ENCODE measurements at regions not wholly inside any gene's neighbourhood (a gene's known extent, or its start where the extent isn't known, plus 50 kb on each side); places are given as distances from the start of the nearest gene placed in this dataset.

GRCh38 chr7:41624818-41625217 is 78.1 kb downstream of the INHBA start:
- H3K36me3 ChIP-seq, result no peaks in the 10 kb centered on the region
- H3K9me3 ChIP-seq, result no peaks in the 10 kb centered on the region
- no peak overlapping the region for H3K4me3 ChIP-seq
- DNase-seq, result no peak
- TF ChIP-seq, protein P1, sequence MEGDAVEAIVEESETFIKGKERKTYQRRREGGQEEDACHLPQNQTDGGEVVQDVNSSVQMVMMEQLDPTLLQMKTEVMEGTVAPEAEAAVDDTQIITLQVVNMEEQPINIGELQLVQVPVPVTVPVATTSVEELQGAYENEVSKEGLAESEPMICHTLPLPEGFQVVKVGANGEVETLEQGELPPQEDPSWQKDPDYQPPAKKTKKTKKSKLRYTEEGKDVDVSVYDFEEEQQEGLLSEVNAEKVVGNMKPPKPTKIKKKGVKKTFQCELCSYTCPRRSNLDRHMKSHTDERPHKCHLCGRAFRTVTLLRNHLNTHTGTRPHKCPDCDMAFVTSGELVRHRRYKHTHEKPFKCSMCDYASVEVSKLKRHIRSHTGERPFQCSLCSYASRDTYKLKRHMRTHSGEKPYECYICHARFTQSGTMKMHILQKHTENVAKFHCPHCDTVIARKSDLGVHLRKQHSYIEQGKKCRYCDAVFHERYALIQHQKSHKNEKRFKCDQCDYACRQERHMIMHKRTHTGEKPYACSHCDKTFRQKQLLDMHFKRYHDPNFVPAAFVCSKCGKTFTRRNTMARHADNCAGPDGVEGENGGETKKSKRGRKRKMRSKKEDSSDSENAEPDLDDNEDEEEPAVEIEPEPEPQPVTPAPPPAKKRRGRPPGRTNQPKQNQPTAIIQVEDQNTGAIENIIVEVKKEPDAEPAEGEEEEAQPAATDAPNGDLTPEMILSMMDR (IDR thresholded peaks at IDR 0.05), result no peak
- no peak for TF ChIP-seq POLR2A (IDR thresholded peaks at IDR 0.05)
- no peak overlapping the region for H3K27ac ChIP-seq
- H3K4me1 ChIP-seq, result no peaks in the 10 kb centered on the region
- intact Hi-C loops (cut with DNase I), result no loop called here
- no peaks in the 10 kb centered on the region for H3K27me3 ChIP-seq

GRCh38 chr7:41621953-41622831 is 80.7 kb downstream of the INHBA start:
- DNase-seq, result no peak
- Histone ChIP-seq H3K27ac (no peak overlapping the region), H3K36me3 (no peaks in the 10 kb centered on the region), H3K27me3 (no peaks in the 10 kb centered on the region), H3K9me3 (no peaks in the 10 kb centered on the region), H3K4me1 (no peaks in the 10 kb centered on the region), H3K4me3 (no peak overlapping the region)
- intact Hi-C loops (cut with DNase I), result no loop called here
- TF ChIP-seq, protein P1 (IDR thresholded peaks at IDR 0.05), result no peak
- TF ChIP-seq POLR2A (IDR thresholded peaks at IDR 0.05), result no peak
- 69 to 79% methylated on average over 7 of the region's 7 CpGs for WGBS, 2 donors

DNA sequence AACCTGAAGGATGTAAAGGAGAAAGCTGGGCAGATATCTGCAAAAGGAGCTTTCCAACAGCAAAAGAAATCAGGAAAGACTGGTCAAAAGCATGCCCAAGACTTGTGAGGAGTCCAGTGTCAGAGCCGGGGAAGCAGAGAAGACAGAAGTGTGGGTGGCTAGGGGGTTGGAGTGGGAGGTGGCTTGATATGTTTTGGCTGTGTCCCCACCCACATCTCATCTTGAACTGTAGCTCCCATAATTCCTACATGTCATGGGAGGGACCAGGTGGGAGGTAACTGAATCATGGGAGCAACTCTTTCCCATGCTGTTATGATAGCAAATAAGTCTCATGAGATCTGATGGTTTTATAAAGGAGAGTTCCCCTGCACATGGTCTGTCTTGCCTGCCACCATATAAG is 84.9 kb downstream of the INHBA start:
- Histone ChIP-seq H3K36me3 (no peaks in the 10 kb centered on the region), H3K4me3 (no peak overlapping the region), H3K27ac (no peak overlapping the region), H3K27me3 (no peaks in the 10 kb centered on the region), H3K9me3 (no peaks in the 10 kb centered on the region), H3K4me1 (no peaks in the 10 kb centered on the region)
- TF ChIP-seq POLR2A (IDR thresholded peaks at IDR 0.05), result no peak
- TF ChIP-seq, protein P1 (IDR thresholded peaks at IDR 0.05), result no peak
- intact Hi-C loops (cut with DNase I), result no loop called here
- no peak for DNase-seq
- WGBS, 2 donors, result 83 to 94% methylated on average over 1 of the region's 1 CpG

DNA sequence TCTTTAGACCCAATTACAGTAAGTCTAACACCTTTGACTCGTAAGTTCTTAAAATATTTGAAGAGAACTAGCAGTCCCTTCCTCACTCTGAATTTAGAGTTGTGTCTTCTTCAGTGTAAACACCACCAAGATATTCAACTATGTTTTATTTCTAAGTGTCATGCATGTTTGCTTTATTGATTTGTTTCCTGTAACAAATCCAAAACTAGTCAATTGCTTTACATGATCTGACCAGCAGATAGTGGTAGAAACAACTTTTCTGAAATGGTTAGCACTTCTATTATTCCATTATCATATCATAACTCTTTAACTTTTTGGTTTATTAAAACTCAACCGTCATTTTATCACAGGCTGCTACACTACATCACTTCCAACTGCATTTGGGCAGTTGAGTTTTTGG is 90.1 kb downstream of the INHBA start:
- Histone ChIP-seq H3K36me3 (no peaks in the 10 kb centered on the region), H3K4me3 (no peak overlapping the region), H3K27ac (no peak overlapping the region), H3K4me1 (no peaks in the 10 kb centered on the region), H3K9me3 (no peaks in the 10 kb centered on the region), H3K27me3 (no peaks in the 10 kb centered on the region)
- DNase-seq, result no peak
- TF ChIP-seq POLR2A (IDR thresholded peaks at IDR 0.05), result no peak
- TF ChIP-seq, protein P1 (IDR thresholded peaks at IDR 0.05), result no peak
- WGBS, 2 donors, result 78 to 86% methylated on average over 2 of the region's 2 CpGs
- intact Hi-C loops (cut with DNase I), result no loop called here

DNA sequence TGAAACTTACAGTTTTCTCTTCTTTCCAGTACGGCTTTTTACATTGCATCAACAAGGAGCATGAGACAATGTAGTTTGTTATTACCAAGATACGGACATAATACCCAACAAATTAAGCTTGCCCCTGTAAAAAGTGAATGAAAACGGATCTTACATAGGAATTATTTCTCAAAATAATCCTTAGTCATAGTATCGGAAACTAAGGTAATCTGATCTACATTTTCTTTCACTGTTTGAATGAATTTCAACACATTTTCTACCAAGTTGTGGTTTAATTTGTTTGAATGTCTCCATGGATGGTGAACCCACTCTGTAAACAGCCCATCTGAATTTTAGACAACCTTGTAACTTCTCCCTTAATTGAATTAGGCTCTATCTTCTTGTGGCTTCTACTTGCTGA is 90.5 kb downstream of the INHBA start:
- H3K9me3 ChIP-seq, result no peaks in the 10 kb centered on the region
- intact Hi-C loops (cut with DNase I), result no loop called here
- no peak overlapping the region for H3K27ac ChIP-seq
- H3K4me1 ChIP-seq, result no peaks in the 10 kb centered on the region
- no peak overlapping the region for H3K4me3 ChIP-seq
- 86 to 92% methylated on average over 4 of the region's 4 CpGs for WGBS, 2 donors
- H3K27me3 ChIP-seq, result no peaks in the 10 kb centered on the region
- DNase-seq, result no peak
- TF ChIP-seq, protein P1 (IDR thresholded peaks at IDR 0.05), result no peak
- TF ChIP-seq POLR2A (IDR thresholded peaks at IDR 0.05), result no peak
- no peaks in the 10 kb centered on the region for H3K36me3 ChIP-seq
